OCI-LY7 (cell line): ENCODE measurements at regions not wholly inside any gene's neighbourhood (a gene's known extent, or its start where the extent isn't known, plus 50 kb on each side); places are given as distances from the start of the nearest gene placed in this dataset.

Source experiments
- BruUV-seq: library from RNA; stranded (reverse); fragments of 400-500 nt; replicated peaks from 2 replicates; lab custom pipeline; 2021; lab: Mats Ljungman, UMichigan
- CTCF ChIA-PET: fragments of 300-600 bp; sonication (Branson Sonifier 250); formaldehyde crosslinking; loops from one replicate; lab custom pipeline; 2022; ENCODE audit warnings: antibody characterized with exemption; ENCODE audit not compliant: unreplicated experiment; lab: Charles Lee
- POLR2A ChIA-PET: fragments of 300-600 bp; sonication (Branson Sonifier 250); formaldehyde crosslinking; loops from one replicate; lab custom pipeline; 2022; ENCODE audit warnings: antibody characterized with exemption; lab: Charles Lee
- DNase-seq: peaks from one replicate; pipeline ENCODE4 v3.0.0-alpha.2; 2015; ENCODE audit warnings: low spot score
- H2AFZ ChIP-seq: fragments of 200-600 bp; sonication (generic), shearing (Covaris generic); 2 replicates; pipeline ENCODE4 v1.6.1; 2014; ENCODE audit warnings: mild to moderate bottlenecking, antibody characterized with exemption, low read length, moderate library complexity
- H3K27ac ChIP-seq: fragments of 200-600 bp; sonication (generic); 2 replicates; pipeline ENCODE4 v1.5.1; 2014; ENCODE audit warnings: mixed run types, low read depth, mild to moderate bottlenecking, moderate library complexity, low read length, inconsistent platforms; ENCODE audit not compliant: poor library complexity, severe bottlenecking
- H3K36me3 ChIP-seq: fragments of 200-600 bp; sonication (generic); 2 replicates; pipeline ENCODE4 v1.6.1; 2014; ENCODE audit warnings: mild to moderate bottlenecking, antibody characterized with exemption, low read length, moderate library complexity, mixed read lengths; ENCODE audit not compliant: insufficient read depth
- H3K4me1 ChIP-seq: fragments of 200-600 bp; sonication (generic); 2 replicates; pipeline ENCODE4 v1.5.1; 2014; ENCODE audit warnings: mild to moderate bottlenecking, low read length; ENCODE audit not compliant: insufficient read depth, poor library complexity, severe bottlenecking
- H3K4me2 ChIP-seq: fragments of 200-600 bp; sonication (generic); 2 replicates; pipeline ENCODE4 v1.6.1; 2014; ENCODE audit warnings: mild to moderate bottlenecking, low read length
- H3K4me3 ChIP-seq: fragments of 200-600 bp; sonication (generic); 2 replicates; pipeline ENCODE4 v1.5.1; 2014; ENCODE audit warnings: mild to moderate bottlenecking, low read depth, low read length; ENCODE audit not compliant: poor library complexity, severe bottlenecking
- H3K79me2 ChIP-seq: fragments of 200-600 bp; sonication (generic); 2 replicates; pipeline ENCODE4 v1.6.1; 2016; ENCODE audit warnings: low read depth, mild to moderate bottlenecking, low read length, moderate library complexity, mixed read lengths; ENCODE audit not compliant: insufficient read depth
- H3K9me2 ChIP-seq: fragments of 200-600 bp; sonication (generic); 2 replicates; pipeline ENCODE4 v1.6.1; 2016; ENCODE audit warnings: mild to moderate bottlenecking, low read length, mixed read lengths; ENCODE audit not compliant: insufficient read depth
- H3K9me3 ChIP-seq: fragments of 200-600 bp; sonication (generic); 2 replicates; pipeline ENCODE4 v1.6.1; 2014; ENCODE audit warnings: mild to moderate bottlenecking, mixed run types, low read length, mixed read lengths
- H4K20me1 ChIP-seq: fragments of 200-600 bp; sonication (generic); 2 replicates; pipeline ENCODE4 v1.6.1; 2014; ENCODE audit warnings: mild to moderate bottlenecking, antibody characterized with exemption, low read length, moderate library complexity, mixed read lengths; ENCODE audit not compliant: insufficient read depth
- EZH2phosphoT487 ChIP-seq: fragments of 200-600 bp; sonication (generic); IDR thresholded peaks from 2 replicates; pipeline ENCODE4 v1.6.1; 2018; ENCODE audit warnings: low read depth, borderline replicate concordance, mild to moderate bottlenecking, mixed run types, antibody characterized with exemption, low read length, moderate library complexity, mixed read lengths
- intact Hi-C: fragments of 100-400 bp; cut with micrococcal nuclease; formaldehyde crosslinking; loops from one replicate; pipeline ENCODE4 v1.10.0; 2022; ENCODE audit not compliant: unreplicated experiment
- TF ChIP-seq, protein P1 (sequence below): fragments of 200-600 bp; sonication (generic); conservative IDR thresholded peaks from 2 replicates; pipeline ENCODE4 v1.5.1; 2014; ENCODE audit warnings: mild to moderate bottlenecking, antibody characterized with exemption, low read length, moderate library complexity, mixed read lengths

GRCh38 chr11:116473790-116474346 lies 298.9 kb downstream of the BUD13 start:
- no peaks in the 10 kb centered on the region for H3K79me2 ChIP-seq
- no TSS peak for BruUV-seq
- no peaks in the 10 kb centered on the region for H3K36me3 ChIP-seq
- TF ChIP-seq, protein P1, sequence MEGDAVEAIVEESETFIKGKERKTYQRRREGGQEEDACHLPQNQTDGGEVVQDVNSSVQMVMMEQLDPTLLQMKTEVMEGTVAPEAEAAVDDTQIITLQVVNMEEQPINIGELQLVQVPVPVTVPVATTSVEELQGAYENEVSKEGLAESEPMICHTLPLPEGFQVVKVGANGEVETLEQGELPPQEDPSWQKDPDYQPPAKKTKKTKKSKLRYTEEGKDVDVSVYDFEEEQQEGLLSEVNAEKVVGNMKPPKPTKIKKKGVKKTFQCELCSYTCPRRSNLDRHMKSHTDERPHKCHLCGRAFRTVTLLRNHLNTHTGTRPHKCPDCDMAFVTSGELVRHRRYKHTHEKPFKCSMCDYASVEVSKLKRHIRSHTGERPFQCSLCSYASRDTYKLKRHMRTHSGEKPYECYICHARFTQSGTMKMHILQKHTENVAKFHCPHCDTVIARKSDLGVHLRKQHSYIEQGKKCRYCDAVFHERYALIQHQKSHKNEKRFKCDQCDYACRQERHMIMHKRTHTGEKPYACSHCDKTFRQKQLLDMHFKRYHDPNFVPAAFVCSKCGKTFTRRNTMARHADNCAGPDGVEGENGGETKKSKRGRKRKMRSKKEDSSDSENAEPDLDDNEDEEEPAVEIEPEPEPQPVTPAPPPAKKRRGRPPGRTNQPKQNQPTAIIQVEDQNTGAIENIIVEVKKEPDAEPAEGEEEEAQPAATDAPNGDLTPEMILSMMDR: no peak
- TF ChIP-seq EZH2phosphoT487: no peak
- no peak overlapping the region for H3K4me3 ChIP-seq
- no peak overlapping the region for H3K4me2 ChIP-seq
- DNase-seq: no peak
- H3K27ac ChIP-seq: no peak overlapping the region
- H2AFZ ChIP-seq: no peak overlapping the region
- H3K4me1 ChIP-seq: no peaks in the 10 kb centered on the region
- CTCF ChIA-PET: no interaction called here
- POLR2A ChIA-PET: interaction anchor here (0.6 kb wide), 2 partner anchors 15 to 1017 kb away, joined by 3 read pairs; no protein-coding TSS in a partner anchor
- intact Hi-C loops: no loop called here
- H3K9me2 ChIP-seq: no peaks in the 10 kb centered on the region
- H3K9me3 ChIP-seq: no peaks in the 10 kb centered on the region
- no peaks in the 10 kb centered on the region for H4K20me1 ChIP-seq

DNA sequence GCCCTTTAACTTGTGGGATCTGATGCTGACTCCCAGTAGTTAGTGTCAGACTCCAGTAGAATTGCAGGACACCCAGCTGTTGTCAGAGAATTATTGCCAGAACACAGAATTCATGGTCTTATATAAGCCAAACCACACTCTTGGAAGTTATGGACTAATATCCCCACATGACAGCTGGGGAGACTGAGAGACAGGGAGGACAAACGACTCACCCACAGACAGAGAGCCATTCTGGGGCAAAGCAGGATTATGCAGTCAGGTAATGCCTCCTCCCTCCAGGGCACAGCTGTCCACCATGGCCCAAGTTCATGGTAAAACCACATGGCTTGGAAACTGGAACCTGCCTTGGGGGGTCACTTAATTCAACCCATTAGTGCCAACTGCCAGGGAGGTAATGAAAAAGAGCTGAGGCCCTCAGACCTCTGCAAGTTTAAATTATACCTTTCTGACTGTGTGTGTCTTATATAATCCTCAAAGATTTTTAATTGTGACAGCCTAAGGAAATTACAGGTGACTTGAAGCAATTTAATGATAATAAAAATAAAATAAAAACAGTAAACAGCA lies 299.5 kb downstream of the BUD13 start:
- Histone ChIP-seq H2AFZ (no peak overlapping the region), H3K27ac (no peak overlapping the region), H3K9me2 (no peaks in the 10 kb centered on the region), H3K4me3 (no peak overlapping the region), H3K79me2 (no peaks in the 10 kb centered on the region), H3K36me3 (no peaks in the 10 kb centered on the region), H3K9me3 (no peaks in the 10 kb centered on the region), H3K4me1 (no peaks in the 10 kb centered on the region), H3K4me2 (no peak overlapping the region), H4K20me1 (no peaks in the 10 kb centered on the region)
- intact Hi-C loops: no loop called here
- TF ChIP-seq EZH2phosphoT487: no peak
- TF ChIP-seq, protein P1: no peak
- POLR2A ChIA-PET: no interaction called here
- CTCF ChIA-PET: no interaction called here
- DNase-seq: no peak
- no TSS peak for BruUV-seq

DNA sequence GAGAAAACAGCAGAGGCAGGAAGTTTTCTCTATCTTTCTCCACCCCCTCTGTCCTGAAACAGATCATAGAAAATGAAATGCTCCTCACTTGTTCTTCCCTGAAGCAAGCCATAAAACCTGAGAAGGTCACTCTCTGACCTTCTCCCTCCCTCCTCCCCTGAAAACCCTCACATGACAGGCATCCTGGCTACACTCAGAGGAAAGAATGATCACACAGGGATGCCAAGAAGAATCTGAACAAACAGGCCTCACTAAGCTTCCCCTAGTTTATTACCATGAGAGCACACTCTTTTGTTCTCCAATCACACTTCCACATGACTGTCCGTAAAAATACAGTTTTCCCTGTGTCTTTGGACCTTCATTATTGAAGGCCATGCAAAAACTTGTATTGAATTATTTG lies 300.1 kb downstream of the BUD13 start:
- H4K20me1 ChIP-seq: no peaks in the 10 kb centered on the region
- POLR2A ChIA-PET: no interaction called here
- CTCF ChIA-PET: no interaction called here
- TF ChIP-seq EZH2phosphoT487: no peak
- TF ChIP-seq, protein P1: no peak
- no TSS peak for BruUV-seq
- no peaks in the 10 kb centered on the region for H3K9me3 ChIP-seq
- intact Hi-C loops: no loop called here
- no peak overlapping the region for H3K27ac ChIP-seq
- no peak overlapping the region for H3K4me2 ChIP-seq
- H3K9me2 ChIP-seq: no peaks in the 10 kb centered on the region
- H3K36me3 ChIP-seq: no peaks in the 10 kb centered on the region
- H3K79me2 ChIP-seq: no peaks in the 10 kb centered on the region
- DNase-seq: no peak
- H2AFZ ChIP-seq: no peak overlapping the region
- no peak overlapping the region for H3K4me3 ChIP-seq
- no peaks in the 10 kb centered on the region for H3K4me1 ChIP-seq
